Muscle layer of duodenum (tissue), 2 donors: ENCODE measurements at regions not wholly inside any gene's neighbourhood (a gene's known extent, or its start where the extent isn't known, plus 50 kb on each side); places are given as distances from the start of the nearest gene placed in this dataset.
"Not testable (repeated sequence)": the region's sequence is repeated elsewhere in the genome, so short reads cannot be mapped to it uniquely, and the experiment has no call there.

ENCODE experiments used
- H3K27ac ChIP-seq: one replicate; pipeline ENCODE4 v1.7.0; 2013; ENCODE audit warnings: mild to moderate bottlenecking, low read length
- H3K27me3 ChIP-seq: one replicate; pipeline ENCODE4 v1.7.0; 2013; ENCODE audit warnings: low read depth, mild to moderate bottlenecking, control low read depth, low read length
- H3K36me3 ChIP-seq, 2 donors: one replicate each; pipeline ENCODE4 v1.7.0; 2013; ENCODE audit warnings: low read length in 2 of 2, control low read depth in 1 of 2, mild to moderate bottlenecking in 1 of 2; ENCODE audit not compliant: insufficient read depth in 2 of 2, control insufficient read depth in 1 of 2
- H3K4me1 ChIP-seq, 2 donors: one replicate each; pipeline ENCODE4 v1.7.0; 2013; ENCODE audit warnings: low read length in 2 of 2, mild to moderate bottlenecking in 2 of 2, control low read depth in 1 of 2, moderate library complexity in 1 of 2; ENCODE audit not compliant: insufficient read depth in 2 of 2, control insufficient read depth in 1 of 2
- H3K4me3 ChIP-seq, 2 donors: one replicate each; pipeline ENCODE4 v1.7.0; 2013; ENCODE audit warnings: low read length in 2 of 2, low read depth in 1 of 2, mild to moderate bottlenecking in 1 of 2
- H3K9me3 ChIP-seq, 2 donors: one replicate each; pipeline ENCODE4 v1.7.0; 2013; ENCODE audit warnings: low read length in 2 of 2, control low read depth in 1 of 2, mild to moderate bottlenecking in 1 of 2; ENCODE audit not compliant: control insufficient read depth in 1 of 2
- donor health status: healthy.

- H3K27ac ChIP-seq, result no peak overlapping the region
- no peaks in the 10 kb centered on the region for H3K36me3 ChIP-seq
- H3K27me3 ChIP-seq, result no peaks in the 10 kb centered on the region
- H3K4me1 ChIP-seq, result no peaks in the 10 kb centered on the region
- H3K4me3 ChIP-seq, result no peak overlapping the region
- H3K9me3 ChIP-seq, result no peaks in the 10 kb centered on the region
Observed at GRCh38 chr12:131408036-131408365, 302.9 kb upstream of the SFSWAP start.

- Histone ChIP-seq H3K4me1 (no peaks in the 10 kb centered on the region), H3K9me3 (no peaks in the 10 kb centered on the region), H3K4me3 (no peak overlapping the region), H3K36me3 (no peaks in the 10 kb centered on the region), H3K27me3 (no peaks in the 10 kb centered on the region), H3K27ac (no peak overlapping the region)
Observed at GRCh38 chr12:131408484-131408883, 302.4 kb upstream of the SFSWAP start.

- Histone ChIP-seq H3K36me3 (no peaks in the 10 kb centered on the region), H3K9me3 (no peaks in the 10 kb centered on the region), H3K27ac (no peak overlapping the region)
Observed at GRCh38 chr12:131409211-131409610, 301.7 kb upstream of the SFSWAP start.

GRCh38 chr12:131411827-131412226 lies 299.1 kb upstream of the SFSWAP start:
- H3K9me3 ChIP-seq, H3K4me1 ChIP-seq, H3K36me3 ChIP-seq, H3K4me3 ChIP-seq, H3K27ac ChIP-seq, H3K27me3 ChIP-seq: not testable (repeated sequence)

More at GRCh38 chr12:131409211-131409610, 301.7 kb upstream of the SFSWAP start:
- H3K4me1 ChIP-seq, result no peaks in the 10 kb centered on the region
- no peaks in the 10 kb centered on the region for H3K27me3 ChIP-seq
- H3K4me3 ChIP-seq, result no peak overlapping the region

- H3K9me3 ChIP-seq, result no peaks in the 10 kb centered on the region
- no peaks in the 10 kb centered on the region for H3K4me1 ChIP-seq
- no peaks in the 10 kb centered on the region for H3K36me3 ChIP-seq
- H3K27ac ChIP-seq, result no peak overlapping the region
- no peak overlapping the region for H3K4me3 ChIP-seq
- no peaks in the 10 kb centered on the region for H3K27me3 ChIP-seq
Observed at GRCh38 chr12:131413006-131413405, 297.9 kb upstream of the SFSWAP start.

GRCh38 chr12:131413471-131413870 lies 297.4 kb upstream of the SFSWAP start:
- no peaks in the 10 kb centered on the region for H3K36me3 ChIP-seq
- H3K27ac ChIP-seq, result no peak overlapping the region

GRCh38 chr12:131414155-131414922 lies 296.6 kb upstream of the SFSWAP start:
- not testable (repeated sequence) for H3K27me3 ChIP-seq, H3K4me1 ChIP-seq, H3K4me3 ChIP-seq, H3K36me3 ChIP-seq, H3K27ac ChIP-seq, H3K9me3 ChIP-seq

More at GRCh38 chr12:131413471-131413870, 297.4 kb upstream of the SFSWAP start:
- no peaks in the 10 kb centered on the region for H3K9me3 ChIP-seq
- H3K4me3 ChIP-seq, result no peak overlapping the region
- H3K4me1 ChIP-seq, result no peaks in the 10 kb centered on the region
- H3K27me3 ChIP-seq, result no peaks in the 10 kb centered on the region

GRCh38 chr12:131415781-131416180 lies 295.1 kb upstream of the SFSWAP start:
- H3K4me3 ChIP-seq, result no peak overlapping the region
- H3K27ac ChIP-seq, result no peak overlapping the region
- H3K4me1 ChIP-seq, result no peaks in the 10 kb centered on the region
- no peaks in the 10 kb centered on the region for H3K9me3 ChIP-seq
- H3K27me3 ChIP-seq, result no peaks in the 10 kb centered on the region
- H3K36me3 ChIP-seq, result no peaks in the 10 kb centered on the region

GRCh38 chr12:131418121-131418520 lies 292.8 kb upstream of the SFSWAP start:
- Histone ChIP-seq H3K4me1 (no peaks in the 10 kb centered on the region), H3K9me3 (no peaks in the 10 kb centered on the region), H3K4me3 (no peak overlapping the region)

GRCh38 chr12:131418884-131419283 lies 292.0 kb upstream of the SFSWAP start:
- no peaks in the 10 kb centered on the region for H3K4me1 ChIP-seq
- no peak overlapping the region for H3K4me3 ChIP-seq
- H3K36me3 ChIP-seq, result no peaks in the 10 kb centered on the region
- H3K27me3 ChIP-seq, result no peaks in the 10 kb centered on the region
- no peak overlapping the region for H3K27ac ChIP-seq
- peaks cover 0 to 5% of the 10 kb centered on the region in 2 donors for H3K9me3 ChIP-seq

More at GRCh38 chr12:131418121-131418520, 292.8 kb upstream of the SFSWAP start:
- no peaks in the 10 kb centered on the region for H3K36me3 ChIP-seq
- no peak overlapping the region for H3K27ac ChIP-seq
- no peaks in the 10 kb centered on the region for H3K27me3 ChIP-seq

GRCh38 chr12:131420867-131421447 lies 289.9 kb upstream of the SFSWAP start:
- no peak overlapping the region for H3K4me3 ChIP-seq
- H3K9me3 ChIP-seq, result peaks cover 7 to 8% of the 10 kb centered on the region in 2 donors
- H3K27me3 ChIP-seq, result no peaks in the 10 kb centered on the region
- H3K27ac ChIP-seq, result no peak overlapping the region
- no peaks in the 10 kb centered on the region for H3K36me3 ChIP-seq
- no peaks in the 10 kb centered on the region for H3K4me1 ChIP-seq
